ENCODE measurements at regions not wholly inside any gene's neighbourhood (a gene's known extent, or its start where the extent isn't known, plus 50 kb on each side); places are given as distances from the start of the nearest gene placed in this dataset.
"Not testable (repeated sequence)": the region's sequence is repeated elsewhere in the genome, so short reads cannot be mapped to it uniquely, and the experiment has no call there.

DNA sequence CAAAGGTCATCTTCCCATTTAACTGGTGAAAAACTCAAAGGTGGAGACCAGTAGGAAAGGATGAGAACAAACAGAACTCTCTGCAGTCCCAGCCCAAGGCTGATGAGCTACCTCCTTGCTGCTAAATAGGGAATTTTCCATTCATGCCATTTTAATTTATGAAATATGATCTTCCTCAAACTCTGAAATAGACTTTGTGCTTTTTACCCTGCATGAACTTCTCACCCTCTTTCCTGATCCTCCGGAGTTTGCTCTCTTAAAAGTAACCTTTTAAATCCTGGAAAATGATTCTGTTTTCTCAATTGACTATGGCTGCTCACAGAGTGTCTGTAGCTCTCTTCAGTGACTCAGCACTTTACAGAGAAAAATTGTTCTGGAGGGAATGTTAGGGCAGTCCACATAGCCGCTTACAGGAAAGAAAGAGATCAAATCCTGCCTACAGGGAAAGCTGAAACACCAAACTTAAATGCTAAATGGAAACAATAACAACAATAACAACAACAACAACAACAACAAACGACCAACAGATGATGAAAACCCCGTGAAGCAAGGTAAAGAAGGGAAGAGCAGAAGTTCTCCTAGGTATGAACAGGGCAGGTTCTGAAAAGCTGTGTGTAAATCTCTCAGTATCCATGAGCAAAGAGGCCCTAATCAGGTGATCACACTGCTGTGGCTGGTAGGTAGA is 79.8 kb upstream of the SESTD1 start:
- Mint-ChIP-seq H3K4me1 (ENCODE audit: low read depth) (peaks cover 7% of the 10 kb centered on the region), H3K4me3 (no peak overlapping the region), H3K27ac (no peak overlapping the region), H3K27me3 (no peaks in the 10 kb centered on the region), H3K36me3 (ENCODE audit: low read depth) (no peaks in the 10 kb centered on the region), H3K9me3 (no peaks in the 10 kb centered on the region)
- intact Hi-C loops (cut with micrococcal nuclease), result no loop called here

- Mint-ChIP-seq H3K27ac (no peak overlapping the region), H3K27me3 (no peaks in the 10 kb centered on the region), H3K4me1 (ENCODE audit: low read depth) (peaks cover 8% of the 10 kb centered on the region), H3K9me3 (no peaks in the 10 kb centered on the region), H3K36me3 (ENCODE audit: low read depth) (no peaks in the 10 kb centered on the region), H3K4me3 (no peak overlapping the region)
- intact Hi-C loops (cut with micrococcal nuclease), result no loop called here
These were observed 79.3 kb upstream of the SESTD1 start for GRCh38 chr2:179343945-179344279.

DNA sequence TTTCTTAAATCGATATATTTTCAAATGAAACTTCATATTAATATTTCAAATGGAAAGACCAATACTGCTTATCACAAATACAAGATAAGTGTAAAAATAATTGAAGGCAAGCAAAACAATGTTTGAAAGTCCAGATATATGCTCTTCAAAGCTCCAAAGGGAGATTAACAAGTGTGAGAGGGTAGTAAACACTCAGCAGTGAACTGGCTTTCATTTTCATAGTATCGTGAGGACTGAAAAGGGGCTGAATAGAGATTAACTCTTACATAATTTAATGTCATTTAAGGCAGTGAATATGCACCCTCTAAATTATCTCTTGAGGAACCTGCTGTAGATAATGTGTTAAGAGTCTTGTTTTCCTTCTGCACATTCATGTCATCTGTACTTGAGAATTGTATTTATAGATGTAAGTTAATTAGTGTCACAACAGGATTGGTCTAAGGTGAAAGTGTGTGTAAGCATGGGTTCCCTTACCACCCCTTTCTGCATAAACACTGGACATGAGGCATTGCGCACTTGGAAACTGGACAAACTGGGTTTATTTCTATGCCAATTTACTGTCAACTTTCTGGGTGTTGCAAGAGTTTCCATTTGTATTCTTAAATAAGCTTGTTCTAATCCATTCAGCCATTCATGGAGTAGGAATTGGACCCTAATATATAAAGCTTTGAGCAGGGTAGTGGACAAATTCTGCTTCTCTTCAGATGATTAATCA is 76.7 kb upstream of the SESTD1 start:
- no peaks in the 10 kb centered on the region for H3K9me3 Mint-ChIP-seq
- H3K27me3 Mint-ChIP-seq, result no peaks in the 10 kb centered on the region
- H3K4me3 Mint-ChIP-seq, result no peak overlapping the region
- no peak overlapping the region for H3K27ac Mint-ChIP-seq
- intact Hi-C loops (cut with micrococcal nuclease), result loop anchor here (2.0 kb wide), 1 partner anchor 123 kb away; no protein-coding TSS in a partner anchor
- H3K4me1 Mint-ChIP-seq (ENCODE audit: low read depth), result peaks cover 13% of the 10 kb centered on the region
- H3K36me3 Mint-ChIP-seq (ENCODE audit: low read depth), result no peaks in the 10 kb centered on the region

DNA sequence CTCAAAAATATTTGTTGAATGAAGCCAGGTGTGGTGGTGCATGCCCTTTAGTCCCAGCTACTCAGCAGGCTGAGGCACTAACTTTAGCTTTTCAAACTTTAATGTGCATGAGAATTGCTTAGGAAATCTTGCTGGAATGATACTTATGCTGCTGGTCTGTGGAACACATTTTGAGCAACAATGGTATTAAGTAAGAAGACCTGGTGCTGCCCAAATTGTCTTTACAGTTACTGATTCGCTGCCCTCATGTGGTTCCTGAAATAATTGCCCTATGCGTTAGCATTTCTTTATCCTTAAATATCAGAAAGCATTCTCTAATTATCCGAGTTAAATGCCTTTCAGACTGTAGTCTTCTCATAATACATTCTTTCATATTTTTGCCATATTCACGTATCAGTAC is 76.0 kb upstream of the SESTD1 start:
- H3K27ac Mint-ChIP-seq, result no peak overlapping the region
- H3K4me1 Mint-ChIP-seq (ENCODE audit: low read depth), result peaks cover 13% of the 10 kb centered on the region
- intact Hi-C loops (cut with micrococcal nuclease), result loop anchor here (2.0 kb wide), 1 partner anchor 122 kb away; no protein-coding TSS in a partner anchor
- H3K36me3 Mint-ChIP-seq (ENCODE audit: low read depth), result no peaks in the 10 kb centered on the region
- H3K9me3 Mint-ChIP-seq, result no peaks in the 10 kb centered on the region
- H3K27me3 Mint-ChIP-seq, result no peaks in the 10 kb centered on the region
- no peak overlapping the region for H3K4me3 Mint-ChIP-seq

DNA sequence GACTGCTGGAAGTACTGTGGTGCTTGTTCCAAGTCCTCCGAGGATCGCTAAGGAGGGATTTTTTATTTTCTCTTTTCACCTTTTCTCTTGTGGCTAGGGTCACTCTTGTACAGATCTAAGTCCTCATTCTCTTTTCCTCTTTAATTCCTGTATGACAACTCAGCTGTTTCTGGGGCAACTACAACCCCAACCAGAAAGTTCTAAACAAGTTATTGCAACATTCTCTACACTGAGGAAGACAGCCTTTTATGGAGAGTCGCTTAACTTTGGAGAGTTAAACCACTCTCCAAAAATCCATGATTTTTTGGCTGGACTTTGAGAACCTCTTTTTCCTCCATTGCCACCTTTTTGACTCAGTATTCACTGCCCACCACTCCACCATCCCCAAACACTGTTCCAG is 74.0 kb upstream of the SESTD1 start:
- H3K27ac Mint-ChIP-seq, result no peak overlapping the region
- intact Hi-C loops (cut with micrococcal nuclease), result no loop called here
- peaks cover 6% of the 10 kb centered on the region for H3K4me1 Mint-ChIP-seq (ENCODE audit: low read depth)

GRCh38 chr2:179336782-179337534 is 72.3 kb upstream of the SESTD1 start:
- Mint-ChIP-seq H3K4me3 (no peak overlapping the region), H3K27ac (no peak overlapping the region), H3K9me3 (no peaks in the 10 kb centered on the region), H3K27me3 (no peaks in the 10 kb centered on the region), H3K4me1 (ENCODE audit: low read depth) (peaks cover 6% of the 10 kb centered on the region), H3K36me3 (ENCODE audit: low read depth) (no peaks in the 10 kb centered on the region)
- intact Hi-C loops (cut with micrococcal nuclease), result no loop called here

More for the DNA sequence above, 74.0 kb upstream of the SESTD1 start:
- Mint-ChIP-seq H3K27me3 (no peaks in the 10 kb centered on the region), H3K36me3 (ENCODE audit: low read depth) (no peaks in the 10 kb centered on the region), H3K9me3 (no peaks in the 10 kb centered on the region), H3K4me3 (no peak overlapping the region)

DNA sequence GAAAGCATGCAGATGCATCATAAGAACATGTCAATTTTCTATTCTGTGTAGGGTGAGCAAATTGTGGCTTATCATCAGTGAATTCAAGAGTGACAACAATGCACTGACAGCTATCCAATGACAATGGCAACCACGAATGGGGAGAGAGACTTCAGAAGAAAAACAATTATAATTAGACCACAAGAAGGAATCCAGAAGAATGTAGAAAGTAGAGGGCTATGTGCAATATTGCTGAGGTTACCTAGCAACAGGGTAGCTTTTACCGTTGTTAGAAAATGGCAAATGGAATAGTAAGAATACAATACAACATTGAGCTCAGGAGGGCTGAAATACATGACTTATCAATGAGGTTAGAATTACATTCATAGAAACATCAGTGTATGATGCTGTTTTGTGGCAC is 71.1 kb upstream of the SESTD1 start:
- intact Hi-C loops (cut with micrococcal nuclease), result no loop called here
- no peaks in the 10 kb centered on the region for H3K9me3 Mint-ChIP-seq
- peaks cover 6% of the 10 kb centered on the region for H3K4me1 Mint-ChIP-seq (ENCODE audit: low read depth)
- no peak overlapping the region for H3K4me3 Mint-ChIP-seq
- no peak overlapping the region for H3K27ac Mint-ChIP-seq
- H3K36me3 Mint-ChIP-seq (ENCODE audit: low read depth), result no peaks in the 10 kb centered on the region
- H3K27me3 Mint-ChIP-seq, result no peaks in the 10 kb centered on the region

DNA sequence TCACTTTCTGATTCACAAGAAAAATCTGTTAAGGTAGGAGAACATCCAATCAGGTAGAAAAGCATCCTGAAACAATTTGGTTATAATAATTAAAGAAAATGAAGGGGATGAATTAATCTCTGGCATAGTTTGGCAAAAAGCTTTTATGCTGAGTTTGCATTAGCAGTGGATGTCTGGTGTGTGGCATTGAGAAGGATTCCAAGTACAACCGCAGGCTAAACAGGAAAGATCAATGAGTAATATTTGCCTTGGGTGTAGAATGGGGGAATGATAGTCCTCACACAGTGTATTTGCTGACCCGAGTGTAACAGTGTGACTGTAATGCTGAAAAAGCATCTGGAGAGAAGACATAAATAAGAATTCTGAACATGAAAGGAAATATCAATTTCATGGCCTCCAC is 68.3 kb upstream of the SESTD1 start:
- Mint-ChIP-seq H3K4me3 (no peak overlapping the region), H3K4me1 (ENCODE audit: low read depth) (no peaks in the 10 kb centered on the region), H3K27me3 (no peaks in the 10 kb centered on the region), H3K36me3 (ENCODE audit: low read depth) (no peaks in the 10 kb centered on the region), H3K9me3 (no peaks in the 10 kb centered on the region), H3K27ac (no peak overlapping the region)
- intact Hi-C loops (cut with micrococcal nuclease), result no loop called here

GRCh38 chr2:179331061-179331460 is 66.4 kb upstream of the SESTD1 start:
- Mint-ChIP-seq H3K4me1 (ENCODE audit: low read depth) (no peaks in the 10 kb centered on the region), H3K4me3 (no peak overlapping the region), H3K27me3 (no peaks in the 10 kb centered on the region), H3K36me3 (ENCODE audit: low read depth) (no peaks in the 10 kb centered on the region), H3K9me3 (no peaks in the 10 kb centered on the region), H3K27ac (no peak overlapping the region)
- intact Hi-C loops (cut with micrococcal nuclease), result no loop called here

GRCh38 chr2:179322289-179322688 is 57.7 kb upstream of the SESTD1 start:
- Mint-ChIP-seq H3K9me3 (peaks cover 6% of the 10 kb centered on the region), H3K4me3 (no peak overlapping the region), H3K27ac (no peak overlapping the region), H3K27me3 (no peaks in the 10 kb centered on the region), H3K4me1 (ENCODE audit: low read depth) (no peaks in the 10 kb centered on the region), H3K36me3 (ENCODE audit: low read depth) (no peaks in the 10 kb centered on the region)
- intact Hi-C loops (cut with micrococcal nuclease), result no loop called here

- H3K4me3 Mint-ChIP-seq; H3K36me3 Mint-ChIP-seq (ENCODE audit: low read depth); H3K9me3 Mint-ChIP-seq; intact Hi-C loops (cut with micrococcal nuclease); H3K27me3 Mint-ChIP-seq; H3K27ac Mint-ChIP-seq; H3K4me1 Mint-ChIP-seq (ENCODE audit: low read depth): not testable (repeated sequence)
These were observed 56.4 kb upstream of the SESTD1 start for GRCh38 chr2:179321034-179321433.

DNA sequence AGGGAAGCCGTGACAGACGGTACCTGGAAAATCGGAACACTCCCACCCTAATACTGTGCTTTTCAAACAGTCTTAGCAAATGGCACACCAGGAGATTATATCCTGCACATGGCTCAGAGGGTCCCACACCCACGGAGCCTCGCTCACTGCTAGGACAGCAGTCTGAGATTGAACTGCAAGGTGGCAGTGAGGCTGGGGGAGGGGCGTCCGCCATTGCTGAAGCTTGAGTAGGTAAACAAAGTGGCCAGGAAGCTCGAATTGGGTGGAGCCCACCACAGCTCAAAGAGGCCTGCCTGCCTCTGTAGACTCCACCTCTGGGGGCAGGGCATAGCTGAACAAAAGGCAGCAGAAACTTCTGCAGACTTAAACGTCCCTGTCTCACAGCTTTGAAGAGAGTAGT is 50.1 kb upstream of the SESTD1 start:
- H3K27me3 Mint-ChIP-seq; H3K9me3 Mint-ChIP-seq; H3K4me1 Mint-ChIP-seq (ENCODE audit: low read depth); H3K27ac Mint-ChIP-seq; H3K4me3 Mint-ChIP-seq; intact Hi-C loops (cut with micrococcal nuclease); H3K36me3 Mint-ChIP-seq (ENCODE audit: low read depth): not testable (repeated sequence)
